WTC11 (cell line): ENCODE measurements at regions not wholly inside any gene's neighbourhood (a gene's known extent, or its start where the extent isn't known, plus 50 kb on each side); places are given as distances from the start of the nearest gene placed in this dataset.

Experiments used
- CTCF ChIP-seq: fragments of 200-600 bp; IDR thresholded peaks from 2 replicates; pipeline ENCODE4 v1.8.0; 2022; ENCODE audit warnings: antibody characterized with exemption
- IRF1 ChIP-seq: sonication (generic); formaldehyde crosslinking; IDR thresholded peaks from 2 replicates; pipeline ENCODE4 v1.8.0; 2023; ENCODE audit warnings: missing genetic modification reagents
- JAZF1 ChIP-seq: fragments of 250-450 bp; sonication (Bioruptor Pico); IDR thresholded peaks from 2 replicates; pipeline ENCODE4 v1.9.0; 2021; ENCODE audit warnings: moderate library complexity, mild to moderate bottlenecking, inconsistent platforms
- SP1 ChIP-seq: sonication (generic); formaldehyde crosslinking; conservative IDR thresholded peaks from 2 replicates; pipeline ENCODE4 v1.8.1; 2022; ENCODE audit warnings: missing genetic modification reagents
- TEAD1 ChIP-seq: sonication (generic); formaldehyde crosslinking; IDR thresholded peaks from 2 replicates; pipeline ENCODE4 v1.8.0; 2022; ENCODE audit warnings: mild to moderate bottlenecking, missing genetic modification reagents
- TP53 ChIP-seq: sonication (generic); formaldehyde crosslinking; IDR thresholded peaks from 2 replicates; pipeline ENCODE4 v1.8.1; 2023; ENCODE audit warnings: mild to moderate bottlenecking, missing genetic modification reagents
- USF1 ChIP-seq: sonication (generic); formaldehyde crosslinking; IDR thresholded peaks from 2 replicates; pipeline ENCODE4 v1.8.0; 2022; ENCODE audit warnings: mild to moderate bottlenecking, missing genetic modification reagents
- ZBTB43 ChIP-seq: sonication (generic); formaldehyde crosslinking; IDR thresholded peaks from 2 replicates; pipeline ENCODE4 v1.8.1; 2023; ENCODE audit warnings: mild to moderate bottlenecking, missing genetic modification reagents
- ZNF138 ChIP-seq: sonication (generic); formaldehyde crosslinking; conservative IDR thresholded peaks from 2 replicates; pipeline ENCODE4 v1.8.1; 2022; ENCODE audit warnings: mild to moderate bottlenecking, moderate library complexity, missing genetic modification reagents
- ZNF263 ChIP-seq: sonication (generic); formaldehyde crosslinking; IDR thresholded peaks from 2 replicates; pipeline ENCODE4 v1.8.1; 2022; ENCODE audit warnings: low read depth, mild to moderate bottlenecking, moderate library complexity, missing genetic modification reagents
- ZNF317 ChIP-seq: sonication (generic); formaldehyde crosslinking; IDR thresholded peaks from 2 replicates; pipeline ENCODE4 v1.8.1; 2023; ENCODE audit warnings: low read depth, mild to moderate bottlenecking, moderate library complexity, missing genetic modification reagents, borderline replicate concordance
- ZNF396 ChIP-seq: fragments of 250-450 bp; sonication (Bioruptor Pico); IDR thresholded peaks from 2 replicates; pipeline ENCODE4 v1.8.0; 2021; ENCODE audit warnings: mild to moderate bottlenecking, moderate library complexity, borderline replicate concordance
- ZNF416 ChIP-seq: fragments of 250-450 bp; sonication (Bioruptor Pico); IDR thresholded peaks from 2 replicates; pipeline ENCODE4 v1.9.0; 2021; ENCODE audit warnings: mild to moderate bottlenecking, inconsistent platforms
- TF ChIP-seq, protein P1 (sequence below): sonication (generic); formaldehyde crosslinking; IDR thresholded peaks from 2 replicates; pipeline ENCODE4 v1.8.1; 2022; ENCODE audit warnings: mild to moderate bottlenecking, missing genetic modification reagents, moderate library complexity, borderline replicate concordance
- TF ChIP-seq, protein P2 (sequence below): sonication (generic); formaldehyde crosslinking; IDR thresholded peaks from 2 replicates; pipeline ENCODE4 v1.8.1; 2023; ENCODE audit warnings: mild to moderate bottlenecking, missing genetic modification reagents
- TF ChIP-seq, protein P3 (sequence below): sonication (generic); formaldehyde crosslinking; IDR thresholded peaks from 2 replicates; pipeline ENCODE4 v1.8.0; 2022; ENCODE audit warnings: mild to moderate bottlenecking, missing genetic modification reagents
- TF ChIP-seq, protein P4 (sequence below): sonication (generic); formaldehyde crosslinking; conservative IDR thresholded peaks from 2 replicates; pipeline ENCODE4 v1.8.1; 2023; ENCODE audit warnings: mild to moderate bottlenecking, low read depth, missing genetic modification reagents, moderate library complexity

DNA sequence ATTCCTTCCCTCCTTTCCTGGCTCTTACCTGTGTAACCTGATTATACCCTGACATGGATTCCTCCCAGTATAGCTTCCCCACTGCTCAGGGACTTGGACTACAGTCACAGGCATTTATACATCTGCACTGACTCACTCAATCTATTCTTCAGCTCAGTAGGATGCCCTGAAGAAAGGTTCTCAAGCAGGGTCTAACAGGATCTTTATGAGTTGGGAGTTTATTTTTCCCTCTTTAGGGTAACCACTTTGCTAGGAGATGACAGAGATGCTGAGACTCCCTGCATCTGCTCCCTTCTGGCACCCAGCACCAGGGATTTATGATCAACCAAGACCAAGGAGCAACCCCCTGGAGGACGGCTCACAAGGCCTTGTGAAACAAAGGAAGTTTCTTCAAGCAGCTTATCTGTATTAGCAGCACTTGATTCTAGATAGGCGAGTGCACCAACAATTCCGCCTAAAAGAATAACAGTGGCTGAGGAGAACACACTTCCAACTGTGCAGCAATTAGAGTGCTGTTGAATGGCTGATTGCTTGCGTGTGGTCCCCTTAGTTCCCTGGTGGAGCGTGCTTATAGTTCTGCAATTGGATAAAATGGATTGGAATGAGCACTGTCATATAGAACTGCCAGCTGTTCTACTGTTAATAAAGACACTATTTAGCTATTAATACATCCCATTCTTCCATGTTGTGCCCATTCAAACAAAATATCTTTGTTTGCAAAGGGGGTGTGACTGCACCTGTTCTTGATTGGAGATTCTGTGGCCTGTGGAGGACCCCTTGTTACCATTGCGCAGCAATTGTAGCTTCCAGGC lies 482.6 kb downstream of the ZNF608 start (continued):
- TF ChIP-seq, protein P1, sequence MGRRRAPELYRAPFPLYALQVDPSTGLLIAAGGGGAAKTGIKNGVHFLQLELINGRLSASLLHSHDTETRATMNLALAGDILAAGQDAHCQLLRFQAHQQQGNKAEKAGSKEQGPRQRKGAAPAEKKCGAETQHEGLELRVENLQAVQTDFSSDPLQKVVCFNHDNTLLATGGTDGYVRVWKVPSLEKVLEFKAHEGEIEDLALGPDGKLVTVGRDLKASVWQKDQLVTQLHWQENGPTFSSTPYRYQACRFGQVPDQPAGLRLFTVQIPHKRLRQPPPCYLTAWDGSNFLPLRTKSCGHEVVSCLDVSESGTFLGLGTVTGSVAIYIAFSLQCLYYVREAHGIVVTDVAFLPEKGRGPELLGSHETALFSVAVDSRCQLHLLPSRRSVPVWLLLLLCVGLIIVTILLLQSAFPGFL, result no peak
- TF ChIP-seq SP1 (CRISPR knock-in tag) (0 out of 2 replicates have a peak, but pooled peaks have one; percentile 32), ZNF263 (CRISPR knock-in tag) (no peak), ZNF396 (CRISPR knock-in tag) (no peak), ZNF416 (CRISPR knock-in tag) (no peak), ZNF317 (CRISPR knock-in tag) (no peak), TEAD1 (CRISPR knock-in tag) (peak; percentile 82; the same call in 1 of the 2 replicates), TP53 (CRISPR knock-in tag) (no peak), CTCF (no peak), USF1 (CRISPR knock-in tag) (no peak), IRF1 (CRISPR knock-in tag) (no peak), ZBTB43 (peak; percentile 81; the same call in 1 of the 2 replicates), JAZF1 (CRISPR knock-in tag) (no peak), ZNF138 (CRISPR knock-in tag) (no peak)
- TF ChIP-seq, protein P2, sequence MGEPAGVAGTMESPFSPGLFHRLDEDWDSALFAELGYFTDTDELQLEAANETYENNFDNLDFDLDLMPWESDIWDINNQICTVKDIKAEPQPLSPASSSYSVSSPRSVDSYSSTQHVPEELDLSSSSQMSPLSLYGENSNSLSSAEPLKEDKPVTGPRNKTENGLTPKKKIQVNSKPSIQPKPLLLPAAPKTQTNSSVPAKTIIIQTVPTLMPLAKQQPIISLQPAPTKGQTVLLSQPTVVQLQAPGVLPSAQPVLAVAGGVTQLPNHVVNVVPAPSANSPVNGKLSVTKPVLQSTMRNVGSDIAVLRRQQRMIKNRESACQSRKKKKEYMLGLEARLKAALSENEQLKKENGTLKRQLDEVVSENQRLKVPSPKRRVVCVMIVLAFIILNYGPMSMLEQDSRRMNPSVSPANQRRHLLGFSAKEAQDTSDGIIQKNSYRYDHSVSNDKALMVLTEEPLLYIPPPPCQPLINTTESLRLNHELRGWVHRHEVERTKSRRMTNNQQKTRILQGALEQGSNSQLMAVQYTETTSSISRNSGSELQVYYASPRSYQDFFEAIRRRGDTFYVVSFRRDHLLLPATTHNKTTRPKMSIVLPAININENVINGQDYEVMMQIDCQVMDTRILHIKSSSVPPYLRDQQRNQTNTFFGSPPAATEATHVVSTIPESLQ (CRISPR knock-in tag), result no peak
- TF ChIP-seq, protein P3, sequence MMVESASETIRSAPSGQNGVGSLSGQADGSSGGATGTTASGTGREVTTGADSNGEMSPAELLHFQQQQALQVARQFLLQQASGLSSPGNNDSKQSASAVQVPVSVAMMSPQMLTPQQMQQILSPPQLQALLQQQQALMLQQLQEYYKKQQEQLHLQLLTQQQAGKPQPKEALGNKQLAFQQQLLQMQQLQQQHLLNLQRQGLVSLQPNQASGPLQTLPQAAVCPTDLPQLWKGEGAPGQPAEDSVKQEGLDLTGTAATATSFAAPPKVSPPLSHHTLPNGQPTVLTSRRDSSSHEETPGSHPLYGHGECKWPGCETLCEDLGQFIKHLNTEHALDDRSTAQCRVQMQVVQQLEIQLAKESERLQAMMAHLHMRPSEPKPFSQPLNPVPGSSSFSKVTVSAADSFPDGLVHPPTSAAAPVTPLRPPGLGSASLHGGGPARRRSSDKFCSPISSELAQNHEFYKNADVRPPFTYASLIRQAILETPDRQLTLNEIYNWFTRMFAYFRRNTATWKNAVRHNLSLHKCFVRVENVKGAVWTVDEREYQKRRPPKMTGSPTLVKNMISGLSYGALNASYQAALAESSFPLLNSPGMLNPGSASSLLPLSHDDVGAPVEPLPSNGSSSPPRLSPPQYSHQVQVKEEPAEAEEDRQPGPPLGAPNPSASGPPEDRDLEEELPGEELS (CRISPR knock-in tag), result peak; percentile 39; the same call in 1 of the 2 replicates
- TF ChIP-seq, protein P4, sequence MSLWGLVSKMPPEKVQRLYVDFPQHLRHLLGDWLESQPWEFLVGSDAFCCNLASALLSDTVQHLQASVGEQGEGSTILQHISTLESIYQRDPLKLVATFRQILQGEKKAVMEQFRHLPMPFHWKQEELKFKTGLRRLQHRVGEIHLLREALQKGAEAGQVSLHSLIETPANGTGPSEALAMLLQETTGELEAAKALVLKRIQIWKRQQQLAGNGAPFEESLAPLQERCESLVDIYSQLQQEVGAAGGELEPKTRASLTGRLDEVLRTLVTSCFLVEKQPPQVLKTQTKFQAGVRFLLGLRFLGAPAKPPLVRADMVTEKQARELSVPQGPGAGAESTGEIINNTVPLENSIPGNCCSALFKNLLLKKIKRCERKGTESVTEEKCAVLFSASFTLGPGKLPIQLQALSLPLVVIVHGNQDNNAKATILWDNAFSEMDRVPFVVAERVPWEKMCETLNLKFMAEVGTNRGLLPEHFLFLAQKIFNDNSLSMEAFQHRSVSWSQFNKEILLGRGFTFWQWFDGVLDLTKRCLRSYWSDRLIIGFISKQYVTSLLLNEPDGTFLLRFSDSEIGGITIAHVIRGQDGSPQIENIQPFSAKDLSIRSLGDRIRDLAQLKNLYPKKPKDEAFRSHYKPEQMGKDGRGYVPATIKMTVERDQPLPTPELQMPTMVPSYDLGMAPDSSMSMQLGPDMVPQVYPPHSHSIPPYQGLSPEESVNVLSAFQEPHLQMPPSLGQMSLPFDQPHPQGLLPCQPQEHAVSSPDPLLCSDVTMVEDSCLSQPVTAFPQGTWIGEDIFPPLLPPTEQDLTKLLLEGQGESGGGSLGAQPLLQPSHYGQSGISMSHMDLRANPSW (CRISPR knock-in tag), result no peak
